ENCODE measurements at regions not wholly inside any gene's neighbourhood (a gene's known extent, or its start where the extent isn't known, plus 50 kb on each side); places are given as distances from the start of the nearest gene placed in this dataset.

- H3K4me1 ChIP-seq: no peaks in the 10 kb centered on the region
- no peaks in the 10 kb centered on the region for H3K9me3 ChIP-seq
- no peaks in the 10 kb centered on the region for H3K27me3 ChIP-seq
- no peak overlapping the region for H3K4me3 ChIP-seq
- 76 to 97% methylated on average over 1 of the region's 1 CpG for WGBS, 2 donors
- H3K27ac ChIP-seq: no peak overlapping the region
- TF ChIP-seq POLR2A (IDR thresholded peaks at IDR 0.05): no peak
- TF ChIP-seq CTCF (IDR thresholded peaks at IDR 0.05): no peak
- TF ChIP-seq POLR2AphosphoS5 (IDR thresholded peaks at IDR 0.05): no peak
- TF ChIP-seq EP300 (IDR thresholded peaks at IDR 0.05): no peak
- DNase-seq (no peak), ATAC-seq (ENCODE audit: low FRiP score in 2 of 2) (no peak)
- H3K36me3 ChIP-seq: no peaks in the 10 kb centered on the region
Observed at GRCh38 chr3:162774613-162775100, 1278.0 kb downstream of the OTOL1 start.

GRCh38 chr3:162776148-162776547, 1279.5 kb downstream of the OTOL1 start:
- 33 to 89% methylated on average over 3 of the region's 3 CpGs for WGBS, 2 donors
- TF ChIP-seq EP300 (IDR thresholded peaks at IDR 0.05) (no peak), CTCF (IDR thresholded peaks at IDR 0.05) (no peak), POLR2A (IDR thresholded peaks at IDR 0.05) (no peak), POLR2AphosphoS5 (IDR thresholded peaks at IDR 0.05) (no peak)
- no peak overlapping the region for H3K4me3 ChIP-seq
- no peaks in the 10 kb centered on the region for H3K9me3 ChIP-seq
- H3K27me3 ChIP-seq: no peaks in the 10 kb centered on the region
- no peaks in the 10 kb centered on the region for H3K36me3 ChIP-seq
- no peak overlapping the region for H3K27ac ChIP-seq
- no peaks in the 10 kb centered on the region for H3K4me1 ChIP-seq
- no peak for DNase-seq
- ATAC-seq (ENCODE audit: low FRiP score in 2 of 2): no peak

- ATAC-seq (ENCODE audit: low FRiP score in 2 of 2) (no peak), DNase-seq (no peak)
- WGBS, 2 donors: 88 to 94% methylated on average over 1 of the region's 1 CpG
Observed at GRCh38 chr3:162777118-162777517, 1280.5 kb downstream of the OTOL1 start.

GRCh38 chr3:162780313-162780712, 1283.7 kb downstream of the OTOL1 start:
- Histone ChIP-seq H3K4me1 (no peaks in the 10 kb centered on the region), H3K36me3 (no peaks in the 10 kb centered on the region), H3K27me3 (no peaks in the 10 kb centered on the region), H3K4me3 (no peak overlapping the region), H3K9me3 (no peaks in the 10 kb centered on the region), H3K27ac (no peak overlapping the region)
- TF ChIP-seq POLR2AphosphoS5 (IDR thresholded peaks at IDR 0.05): no peak
- TF ChIP-seq POLR2A (IDR thresholded peaks at IDR 0.05): no peak
- TF ChIP-seq CTCF (IDR thresholded peaks at IDR 0.05): no peak
- no peak for TF ChIP-seq EP300 (IDR thresholded peaks at IDR 0.05)
- ATAC-seq (ENCODE audit: low FRiP score in 2 of 2): no peak
- DNase-seq: no peak

More at GRCh38 chr3:162777118-162777517, 1280.5 kb downstream of the OTOL1 start:
- Histone ChIP-seq H3K9me3 (no peaks in the 10 kb centered on the region), H3K4me1 (no peaks in the 10 kb centered on the region), H3K27me3 (no peaks in the 10 kb centered on the region), H3K27ac (no peak overlapping the region), H3K36me3 (no peaks in the 10 kb centered on the region), H3K4me3 (no peak overlapping the region)
- no peak for TF ChIP-seq CTCF (IDR thresholded peaks at IDR 0.05)
- no peak for TF ChIP-seq EP300 (IDR thresholded peaks at IDR 0.05)
- no peak for TF ChIP-seq POLR2AphosphoS5 (IDR thresholded peaks at IDR 0.05)
- TF ChIP-seq POLR2A (IDR thresholded peaks at IDR 0.05): no peak

- Histone ChIP-seq H3K4me1 (no peaks in the 10 kb centered on the region), H3K4me3 (no peak overlapping the region), H3K9me3 (no peaks in the 10 kb centered on the region), H3K27me3 (no peaks in the 10 kb centered on the region), H3K27ac (no peak overlapping the region), H3K36me3 (no peaks in the 10 kb centered on the region)
- WGBS, 2 donors: 84% methylated on average over 2 of the region's 2 CpGs; no CpG with 5 or more reads in 1 of the 2 donors
- no peak for DNase-seq
- ATAC-seq (ENCODE audit: low FRiP score in 2 of 2): no peak
- TF ChIP-seq POLR2AphosphoS5 (IDR thresholded peaks at IDR 0.05): no peak
- no peak for TF ChIP-seq POLR2A (IDR thresholded peaks at IDR 0.05)
Observed at GRCh38 chr3:162799910-162800309, 1303.3 kb downstream of the OTOL1 start.

Measured in upper lobe of left lung (tissue), 6 donors.